AG04450 (cell line): ENCODE measurements at regions not wholly inside any gene's neighbourhood (a gene's known extent, or its start where the extent isn't known, plus 50 kb on each side); places are given as distances from the start of the nearest gene placed in this dataset.

Experiments used
- CTCF ChIA-PET: fragments of 300-600, 350-600 bp; formaldehyde crosslinking; extraction: SDS; loops from one replicate; lab custom pipeline; 2022; ENCODE audit warnings: antibody characterized with exemption, inconsistent platforms; lab: Charles Lee
- POLR2A ChIA-PET: fragments of 350-600 bp; formaldehyde crosslinking; extraction: SDS; loops from one replicate; lab custom pipeline; 2021; ENCODE audit warnings: antibody characterized with exemption, inconsistent platforms; lab: Yijun Ruan, JAX
- DNase-seq: peaks from one replicate; pipeline ENCODE4 v3.0.0-alpha.2; 2011; ENCODE audit warnings: low read depth, low spot score
- H3K27ac ChIP-seq: one replicate; pipeline ENCODE4 v1.5.1; 2012; ENCODE audit warnings: low read depth, low read length, control low read depth
- H3K27me3 ChIP-seq: one replicate; pipeline ENCODE4 v1.6.0; 2012; ENCODE audit warnings: low read length; ENCODE audit not compliant: control insufficient read depth, insufficient read depth
- H3K4me3 ChIP-seq: 2 replicates; pipeline ENCODE4 v1.5.1; 2011; ENCODE audit warnings: mild to moderate bottlenecking, low read depth, low read length, control low read depth
- H3K9me3 ChIP-seq: 2 replicates; pipeline ENCODE4 v1.5.1; 2012; ENCODE audit warnings: low read length; ENCODE audit not compliant: control insufficient read depth, insufficient read depth
- CTCF ChIP-seq: IDR thresholded peaks from 2 replicates; pipeline ENCODE4 v1.5.1; 2011; ENCODE audit warnings: low read depth, low read length, control low read depth, inconsistent platforms

- TF ChIP-seq CTCF: no peak
- Histone ChIP-seq H3K27me3 (no peaks in the 10 kb centered on the region), H3K27ac (no peak overlapping the region), H3K4me3 (no peak overlapping the region), H3K9me3 (no peaks in the 10 kb centered on the region)
- POLR2A ChIA-PET: no interaction called here
- DNase-seq: no peak
- CTCF ChIA-PET: no interaction called here
Measured at GRCh38 chr15:72936691-72937679, 115.3 kb upstream of the NEO1 start.

GRCh38 chr15:72936237-72936636 lies 116.0 kb upstream of the NEO1 start:
- H3K9me3 ChIP-seq: no peaks in the 10 kb centered on the region
- no peak for DNase-seq
- CTCF ChIA-PET: no interaction called here
- H3K4me3 ChIP-seq: no peak overlapping the region
- TF ChIP-seq CTCF: no peak
- POLR2A ChIA-PET: no interaction called here
- no peaks in the 10 kb centered on the region for H3K27me3 ChIP-seq
- no peak overlapping the region for H3K27ac ChIP-seq

GRCh38 chr15:72935521-72935920 lies 116.7 kb upstream of the NEO1 start:
- no peaks in the 10 kb centered on the region for H3K9me3 ChIP-seq
- ChIA-PET CTCF (no interaction called here), POLR2A (no interaction called here)
- no peaks in the 10 kb centered on the region for H3K27me3 ChIP-seq
- no peak overlapping the region for H3K27ac ChIP-seq
- no peak overlapping the region for H3K4me3 ChIP-seq
- no peak for TF ChIP-seq CTCF
- DNase-seq: no peak

- ChIA-PET POLR2A (no interaction called here), CTCF (no interaction called here)
- no peak for TF ChIP-seq CTCF
Measured at GRCh38 chr15:72934921-72935320, 117.3 kb upstream of the NEO1 start.

GRCh38 chr15:72933976-72934375 lies 118.3 kb upstream of the NEO1 start:
- H3K27ac ChIP-seq: no peak overlapping the region
- H3K9me3 ChIP-seq: no peaks in the 10 kb centered on the region
- H3K4me3 ChIP-seq: no peak overlapping the region
- DNase-seq: no peak
- ChIA-PET CTCF (no interaction called here), POLR2A (interaction anchor here (0.6 kb wide), 1 partner anchor 161 kb away, joined by 4 read pairs; no protein-coding TSS in a partner anchor)
- no peak for TF ChIP-seq CTCF
- H3K27me3 ChIP-seq: no peaks in the 10 kb centered on the region

More at GRCh38 chr15:72934921-72935320, 117.3 kb upstream of the NEO1 start:
- no peak for DNase-seq
- Histone ChIP-seq H3K9me3 (no peaks in the 10 kb centered on the region), H3K27ac (no peak overlapping the region), H3K4me3 (no peak overlapping the region), H3K27me3 (no peaks in the 10 kb centered on the region)
